PFSK-1 (cell line): ENCODE measurements at regions not wholly inside any gene's neighbourhood (a gene's known extent, or its start where the extent isn't known, plus 50 kb on each side); places are given as distances from the start of the nearest gene placed in this dataset.

ENCODE experiments used
- FOXP2 ChIP-seq: optimal IDR thresholded peaks from 2 replicates; pipeline ENCODE3; 2011; ENCODE audit warnings: borderline replicate concordance, control low read depth, inconsistent platforms; ENCODE audit not compliant: insufficient read depth; ENCODE audit errors: extremely low read length, extremely low read depth
- POLR2AphosphoS5 ChIP-seq: IDR thresholded peaks from 2 replicates; pipeline ENCODE4 v1.6.1; 2012; ENCODE audit warnings: low read depth, mild to moderate bottlenecking, control low read depth, low read length, moderate library complexity
- REST ChIP-seq, 2 experiments: IDR thresholded peaks; 2 replicates each; pipeline versions ENCODE4 v1.6.1 to v1.8.0; 2011 to 2012; ENCODE audit warnings: low read depth in 2 of 2, low read length in 2 of 2, control low read depth in 1 of 2, inconsistent platforms in 1 of 2, mild to moderate bottlenecking in 1 of 2, moderate library complexity in 1 of 2; ENCODE audit not compliant: insufficient read depth in 1 of 2
- SIN3A ChIP-seq: IDR thresholded peaks from 2 replicates; pipeline ENCODE4 v1.6.1; 2012; ENCODE audit warnings: mild to moderate bottlenecking, low read length, moderate library complexity, borderline replicate concordance; ENCODE audit not compliant: insufficient read depth
- TAF1 ChIP-seq: IDR thresholded peaks from 2 replicates; pipeline ENCODE4 v1.6.1; 2012; ENCODE audit warnings: low read length, control low read depth, borderline replicate concordance; ENCODE audit not compliant: insufficient read depth

- TF ChIP-seq TAF1 (no peak), SIN3A (no peak), POLR2AphosphoS5 (no peak), REST (IDR thresholded peaks at IDR 0.05; ENCODE audit: insufficient read depth in 1 of 2, low read depth in 2 of 2, low read length in 2 of 2) (no peak), FOXP2 (no peak)
Observed at GRCh38 chr2:56012221-56012765, 88.7 kb upstream of the EFEMP1 start.

- no peak for TF ChIP-seq POLR2AphosphoS5
- no peak for TF ChIP-seq FOXP2
- no peak for TF ChIP-seq REST (IDR thresholded peaks at IDR 0.05; ENCODE audit: insufficient read depth in 1 of 2, low read depth in 2 of 2, low read length in 2 of 2)
- TF ChIP-seq SIN3A: no peak
- no peak for TF ChIP-seq TAF1
Observed at GRCh38 chr2:56013475-56013874, 89.9 kb upstream of the EFEMP1 start.

GRCh38 chr2:56014046-56014730, 90.6 kb upstream of the EFEMP1 start:
- no peak for TF ChIP-seq POLR2AphosphoS5
- no peak for TF ChIP-seq SIN3A

DNA sequence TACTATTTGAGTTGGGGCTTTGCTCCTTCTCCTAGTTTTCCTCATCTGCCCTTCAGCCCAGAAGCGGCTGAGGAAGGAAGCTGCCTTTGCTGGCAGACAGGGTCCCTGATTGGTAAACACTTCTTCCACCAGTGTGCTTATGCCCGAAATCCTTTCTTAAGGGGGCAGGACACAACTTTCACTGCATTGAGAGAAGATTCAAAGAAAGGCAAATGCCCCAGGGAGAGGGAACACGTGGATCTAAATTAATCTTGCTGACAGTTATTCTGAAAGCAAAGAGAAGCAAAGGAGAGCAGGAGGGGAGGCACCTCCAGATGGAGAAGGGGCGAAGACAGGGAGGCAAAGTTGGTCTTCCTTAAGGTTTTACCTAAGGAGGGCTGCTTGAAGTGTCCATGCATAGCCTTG, 92.1 kb upstream of the EFEMP1 start:
- TF ChIP-seq TAF1 (no peak), FOXP2 (no peak), REST (IDR thresholded peaks at IDR 0.05; ENCODE audit: insufficient read depth in 1 of 2, low read depth in 2 of 2, low read length in 2 of 2) (no peak), POLR2AphosphoS5 (no peak), SIN3A (no peak)

DNA sequence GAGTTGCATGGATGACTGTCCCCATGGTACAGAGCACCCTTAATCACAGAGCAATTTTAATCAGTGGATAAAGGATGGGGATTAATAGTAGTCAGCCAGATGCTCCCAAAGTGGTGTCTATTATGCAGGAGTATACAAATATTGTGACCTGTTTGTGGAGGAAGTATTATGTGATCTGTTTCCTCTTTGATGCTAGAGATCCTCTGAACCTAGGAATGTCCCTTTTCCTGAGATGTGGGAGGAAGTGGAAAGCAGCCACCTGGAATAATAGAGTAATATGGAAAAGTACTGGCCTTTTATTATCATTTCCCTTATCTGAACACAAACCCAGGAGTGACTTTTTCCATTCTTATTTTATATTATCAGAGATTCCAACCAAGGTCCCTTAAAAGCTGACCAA, 94.2 kb upstream of the EFEMP1 start:
- no peak for TF ChIP-seq TAF1
- TF ChIP-seq SIN3A: no peak
- no peak for TF ChIP-seq FOXP2
- TF ChIP-seq REST (IDR thresholded peaks at IDR 0.05; ENCODE audit: insufficient read depth in 1 of 2, low read depth in 2 of 2, low read length in 2 of 2): no peak
- TF ChIP-seq POLR2AphosphoS5: no peak
